ENCODE measurements at regions not wholly inside any gene's neighbourhood (a gene's known extent, or its start where the extent isn't known, plus 50 kb on each side); places are given as distances from the start of the nearest gene placed in this dataset.

DNA sequence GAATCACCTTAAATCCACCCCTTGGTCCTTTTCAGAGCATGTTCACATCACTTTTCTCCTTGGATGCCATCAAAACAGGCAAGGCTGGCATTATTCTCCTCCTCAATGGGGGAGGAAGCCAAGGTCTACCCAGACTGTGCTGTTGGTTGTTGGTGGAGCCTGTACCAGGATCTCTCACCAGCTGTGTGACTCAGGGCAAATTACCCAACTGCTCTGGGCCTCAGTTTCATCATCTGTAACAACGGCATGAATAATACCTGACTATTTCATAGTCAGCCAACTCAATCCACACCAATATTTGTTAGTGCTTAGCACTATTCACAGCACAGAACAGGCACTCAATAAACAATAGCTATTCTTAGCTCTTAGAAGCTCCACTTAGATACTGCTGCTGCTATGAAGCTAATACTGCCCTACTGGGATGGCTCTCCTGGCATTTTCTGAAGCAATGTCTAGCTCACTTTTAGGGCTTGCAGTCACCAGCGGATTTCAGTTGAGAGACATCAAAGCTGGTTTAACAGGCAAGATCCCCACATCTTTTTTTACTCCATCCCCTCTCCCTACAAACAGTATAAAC, 116.9 kb downstream of the CCNA1 start:
- no peak for DNase-seq (ENCODE audit: low spot score)
- H3K36me3 Mint-ChIP-seq: no peaks in the 10 kb centered on the region
- H3K4me1 Mint-ChIP-seq: 0 out of 2 replicates have a peak, but pooled peaks cover 5% of the 10 kb centered on the region
- no peaks in the 10 kb centered on the region for H3K27me3 Mint-ChIP-seq (ENCODE audit: low read depth)
- no peak for TF ChIP-seq ZBTB21 (CRISPR knock-in tag; IDR thresholded peaks at IDR 0.05; ENCODE audit: borderline replicate concordance)
- no peak for TF ChIP-seq CREM (CRISPR knock-in tag; IDR thresholded peaks at IDR 0.05)
- TF ChIP-seq TP53 (CRISPR knock-in tag; IDR thresholded peaks at IDR 0.05): no peak
- TF ChIP-seq JUN (CRISPR knock-in tag; IDR thresholded peaks at IDR 0.05): no peak
- no peak for TF ChIP-seq ETV6 (CRISPR knock-in tag; IDR thresholded peaks at IDR 0.05)
- no peak for TF ChIP-seq EMX1 (CRISPR knock-in tag; IDR thresholded peaks at IDR 0.05)
- TF ChIP-seq KAT7 (CRISPR knock-in tag; IDR thresholded peaks at IDR 0.05; ENCODE audit: borderline replicate concordance): no peak
- TF ChIP-seq ZMAT4 (CRISPR knock-in tag; IDR thresholded peaks at IDR 0.05): no peak
- TF ChIP-seq OVOL2 (CRISPR knock-in tag; IDR thresholded peaks at IDR 0.05; ENCODE audit: borderline replicate concordance): no peak
- no peak for TF ChIP-seq ATF1 (CRISPR knock-in tag; IDR thresholded peaks at IDR 0.05)
- TF ChIP-seq E2F5 (CRISPR knock-in tag; IDR thresholded peaks at IDR 0.05): no peak
- no peak for TF ChIP-seq RELA (CRISPR knock-in tag; IDR thresholded peaks at IDR 0.05; ENCODE audit: borderline replicate concordance)
- TF ChIP-seq, protein P1, sequence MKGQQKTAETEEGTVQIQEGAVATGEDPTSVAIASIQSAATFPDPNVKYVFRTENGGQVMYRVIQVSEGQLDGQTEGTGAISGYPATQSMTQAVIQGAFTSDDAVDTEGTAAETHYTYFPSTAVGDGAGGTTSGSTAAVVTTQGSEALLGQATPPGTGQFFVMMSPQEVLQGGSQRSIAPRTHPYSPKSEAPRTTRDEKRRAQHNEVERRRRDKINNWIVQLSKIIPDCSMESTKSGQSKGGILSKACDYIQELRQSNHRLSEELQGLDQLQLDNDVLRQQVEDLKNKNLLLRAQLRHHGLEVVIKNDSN (CRISPR knock-in tag; IDR thresholded peaks at IDR 0.05): no peak
- TF ChIP-seq ATF3 (CRISPR knock-in tag; conservative IDR thresholded peaks at IDR 0.05): no peak
- TF ChIP-seq CDX4 (CRISPR knock-in tag; IDR thresholded peaks at IDR 0.05; ENCODE audit: borderline replicate concordance): no peak
- TF ChIP-seq RORB (CRISPR knock-in tag; IDR thresholded peaks at IDR 0.05): no peak
- TF ChIP-seq, protein P2, sequence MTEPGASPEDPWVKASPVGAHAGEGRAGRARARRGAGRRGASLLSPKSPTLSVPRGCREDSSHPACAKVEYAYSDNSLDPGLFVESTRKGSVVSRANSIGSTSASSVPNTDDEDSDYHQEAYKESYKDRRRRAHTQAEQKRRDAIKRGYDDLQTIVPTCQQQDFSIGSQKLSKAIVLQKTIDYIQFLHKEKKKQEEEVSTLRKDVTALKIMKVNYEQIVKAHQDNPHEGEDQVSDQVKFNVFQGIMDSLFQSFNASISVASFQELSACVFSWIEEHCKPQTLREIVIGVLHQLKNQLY (CRISPR knock-in tag; IDR thresholded peaks at IDR 0.05): no peak
- no peak for TF ChIP-seq SMAD4 (CRISPR knock-in tag; IDR thresholded peaks at IDR 0.05)
- TF ChIP-seq, protein P3, sequence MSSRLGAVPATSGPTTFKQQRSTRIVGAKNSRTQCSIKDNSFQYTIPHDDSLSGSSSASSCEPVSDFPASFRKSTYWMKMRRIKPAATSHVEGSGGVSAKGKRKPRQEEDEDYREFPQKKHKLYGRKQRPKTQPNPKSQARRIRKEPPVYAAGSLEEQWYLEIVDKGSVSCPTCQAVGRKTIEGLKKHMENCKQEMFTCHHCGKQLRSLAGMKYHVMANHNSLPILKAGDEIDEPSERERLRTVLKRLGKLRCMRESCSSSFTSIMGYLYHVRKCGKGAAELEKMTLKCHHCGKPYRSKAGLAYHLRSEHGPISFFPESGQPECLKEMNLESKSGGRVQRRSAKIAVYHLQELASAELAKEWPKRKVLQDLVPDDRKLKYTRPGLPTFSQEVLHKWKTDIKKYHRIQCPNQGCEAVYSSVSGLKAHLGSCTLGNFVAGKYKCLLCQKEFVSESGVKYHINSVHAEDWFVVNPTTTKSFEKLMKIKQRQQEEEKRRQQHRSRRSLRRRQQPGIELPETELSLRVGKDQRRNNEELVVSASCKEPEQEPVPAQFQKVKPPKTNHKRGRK (CRISPR knock-in tag; IDR thresholded peaks at IDR 0.05; ENCODE audit: borderline replicate concordance): no peak
- no peak overlapping the region for H3K27ac Mint-ChIP-seq
- H3K9me3 Mint-ChIP-seq: no peaks in the 10 kb centered on the region
- no peak overlapping the region for H3K4me3 Mint-ChIP-seq
- CTCF ChIA-PET: interaction anchor here (0.9 kb wide), 1 partner anchor 202 kb away, joined by 3 read pairs; no protein-coding TSS in a partner anchor
- no peak for ATAC-seq
- POLR2A ChIA-PET: no interaction called here

DNA sequence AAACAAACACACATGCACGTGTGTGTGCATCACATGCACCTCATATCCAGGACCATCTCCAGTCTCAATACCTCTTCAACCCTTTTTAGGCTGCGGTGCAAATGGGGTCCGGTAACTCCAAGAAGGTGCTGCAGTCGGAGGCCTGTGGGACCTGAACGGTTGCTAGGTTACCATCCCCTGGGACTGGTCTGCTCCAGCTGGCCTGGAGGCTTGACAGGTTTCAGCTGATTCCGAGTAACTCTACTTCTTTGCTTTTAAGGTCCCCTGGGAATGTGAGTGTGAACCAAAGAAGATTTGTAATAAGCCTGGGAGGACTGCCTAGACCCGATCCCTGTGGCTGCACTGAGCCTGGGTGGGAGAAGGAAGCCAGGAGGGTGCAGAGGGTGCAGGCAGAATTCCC, 117.5 kb downstream of the CCNA1 start:
- DNase-seq (ENCODE audit: low spot score) (no peak), ATAC-seq (peak; percentile 43)
- ChIA-PET POLR2A (no interaction called here), CTCF (interaction anchor here (0.9 kb wide), 1 partner anchor 203 kb away, joined by 3 read pairs; no protein-coding TSS in a partner anchor)
- Mint-ChIP-seq H3K27ac (no peak overlapping the region), H3K4me1 (0 out of 2 replicates have a peak, but pooled peaks cover 5% of the 10 kb centered on the region), H3K4me3 (no peak overlapping the region), H3K27me3 (ENCODE audit: low read depth) (no peaks in the 10 kb centered on the region), H3K9me3 (no peaks in the 10 kb centered on the region), H3K36me3 (no peaks in the 10 kb centered on the region)
- TF ChIP-seq SMAD4 (CRISPR knock-in tag; IDR thresholded peaks at IDR 0.05): no peak
- TF ChIP-seq FOXK1 (CRISPR knock-in tag; IDR thresholded peaks at IDR 0.05): no peak
- TF ChIP-seq, protein P4, sequence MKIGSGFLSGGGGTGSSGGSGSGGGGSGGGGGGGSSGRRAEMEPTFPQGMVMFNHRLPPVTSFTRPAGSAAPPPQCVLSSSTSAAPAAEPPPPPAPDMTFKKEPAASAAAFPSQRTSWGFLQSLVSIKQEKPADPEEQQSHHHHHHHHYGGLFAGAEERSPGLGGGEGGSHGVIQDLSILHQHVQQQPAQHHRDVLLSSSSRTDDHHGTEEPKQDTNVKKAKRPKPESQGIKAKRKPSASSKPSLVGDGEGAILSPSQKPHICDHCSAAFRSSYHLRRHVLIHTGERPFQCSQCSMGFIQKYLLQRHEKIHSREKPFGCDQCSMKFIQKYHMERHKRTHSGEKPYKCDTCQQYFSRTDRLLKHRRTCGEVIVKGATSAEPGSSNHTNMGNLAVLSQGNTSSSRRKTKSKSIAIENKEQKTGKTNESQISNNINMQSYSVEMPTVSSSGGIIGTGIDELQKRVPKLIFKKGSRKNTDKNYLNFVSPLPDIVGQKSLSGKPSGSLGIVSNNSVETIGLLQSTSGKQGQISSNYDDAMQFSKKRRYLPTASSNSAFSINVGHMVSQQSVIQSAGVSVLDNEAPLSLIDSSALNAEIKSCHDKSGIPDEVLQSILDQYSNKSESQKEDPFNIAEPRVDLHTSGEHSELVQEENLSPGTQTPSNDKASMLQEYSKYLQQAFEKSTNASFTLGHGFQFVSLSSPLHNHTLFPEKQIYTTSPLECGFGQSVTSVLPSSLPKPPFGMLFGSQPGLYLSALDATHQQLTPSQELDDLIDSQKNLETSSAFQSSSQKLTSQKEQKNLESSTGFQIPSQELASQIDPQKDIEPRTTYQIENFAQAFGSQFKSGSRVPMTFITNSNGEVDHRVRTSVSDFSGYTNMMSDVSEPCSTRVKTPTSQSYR (CRISPR knock-in tag; IDR thresholded peaks at IDR 0.05): no peak
- TF ChIP-seq SP1 (CRISPR knock-in tag; conservative IDR thresholded peaks at IDR 0.05): no peak
- TF ChIP-seq ZNF138 (CRISPR knock-in tag; conservative IDR thresholded peaks at IDR 0.05): no peak
- TF ChIP-seq, protein P5, sequence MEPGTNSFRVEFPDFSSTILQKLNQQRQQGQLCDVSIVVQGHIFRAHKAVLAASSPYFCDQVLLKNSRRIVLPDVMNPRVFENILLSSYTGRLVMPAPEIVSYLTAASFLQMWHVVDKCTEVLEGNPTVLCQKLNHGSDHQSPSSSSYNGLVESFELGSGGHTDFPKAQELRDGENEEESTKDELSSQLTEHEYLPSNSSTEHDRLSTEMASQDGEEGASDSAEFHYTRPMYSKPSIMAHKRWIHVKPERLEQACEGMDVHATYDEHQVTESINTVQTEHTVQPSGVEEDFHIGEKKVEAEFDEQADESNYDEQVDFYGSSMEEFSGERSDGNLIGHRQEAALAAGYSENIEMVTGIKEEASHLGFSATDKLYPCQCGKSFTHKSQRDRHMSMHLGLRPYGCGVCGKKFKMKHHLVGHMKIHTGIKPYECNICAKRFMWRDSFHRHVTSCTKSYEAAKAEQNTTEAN (CRISPR knock-in tag; IDR thresholded peaks at IDR 0.05): no peak
- TF ChIP-seq ZNF416 (CRISPR knock-in tag; IDR thresholded peaks at IDR 0.05): no peak
- TF ChIP-seq ERG (CRISPR knock-in tag; IDR thresholded peaks at IDR 0.05): no peak

All from WTC11 (cell line).